HG03175 (cell line): ENCODE measurements at regions not wholly inside any gene's neighbourhood (a gene's known extent, or its start where the extent isn't known, plus 50 kb on each side); places are given as distances from the start of the nearest gene placed in this dataset.

Experiments used
- ATAC-seq: cut with Tn5 transposase; IDR thresholded peaks from one replicate; pipeline ENCODE4 v1.9.1; 2021; ENCODE audit warnings: mild to moderate bottlenecking, moderate library complexity; ENCODE audit not compliant: unreplicated experiment

- no peak for ATAC-seq
Observed at GRCh38 chr6:147065786-147066185, 138.4 kb upstream of the STXBP5 start.

GRCh38 chr6:147067184-147067583 is 137.0 kb upstream of the STXBP5 start:
- ATAC-seq, result no peak

GRCh38 chr6:147071776-147072175 is 132.4 kb upstream of the STXBP5 start:
- ATAC-seq, result no peak

- ATAC-seq, result no peak
Observed at GRCh38 chr6:147075381-147075780, 128.8 kb upstream of the STXBP5 start.

- ATAC-seq, result no peak
Observed at GRCh38 chr6:147077251-147077650, 127.0 kb upstream of the STXBP5 start.

- ATAC-seq, result no peak
Observed at GRCh38 chr6:147078106-147078505, 126.1 kb upstream of the STXBP5 start.

- ATAC-seq, result no peak
Observed at GRCh38 chr6:147078602-147079001, 125.6 kb upstream of the STXBP5 start.

- no peak for ATAC-seq
Observed at GRCh38 chr6:147080225-147080624, 124.0 kb upstream of the STXBP5 start.

GRCh38 chr6:147081076-147081609 is 123.1 kb upstream of the STXBP5 start:
- no peak for ATAC-seq

GRCh38 chr6:147087641-147088040 is 116.6 kb upstream of the STXBP5 start:
- ATAC-seq, result no peak

GRCh38 chr6:147088861-147089260 is 115.4 kb upstream of the STXBP5 start:
- ATAC-seq, result no peak

GRCh38 chr6:147095316-147095715 is 108.9 kb upstream of the STXBP5 start:
- no peak for ATAC-seq

- no peak for ATAC-seq
Observed at GRCh38 chr6:147099974-147100373, 104.2 kb upstream of the STXBP5 start.

- ATAC-seq, result no peak
Observed at GRCh38 chr6:147103007-147103406, 101.2 kb upstream of the STXBP5 start.

- ATAC-seq, result no peak
Observed at GRCh38 chr6:147103694-147104093, 100.5 kb upstream of the STXBP5 start.

- ATAC-seq, result no peak
Observed at GRCh38 chr6:147105786-147106185, 98.4 kb upstream of the STXBP5 start.

- ATAC-seq, result no peak
Observed at GRCh38 chr6:147106759-147107401, 97.3 kb upstream of the STXBP5 start.

- no peak for ATAC-seq
Observed at GRCh38 chr6:147108259-147108910, 95.8 kb upstream of the STXBP5 start.

- ATAC-seq, result no peak
Observed at GRCh38 chr6:147109707-147110106, 94.5 kb upstream of the STXBP5 start.

GRCh38 chr6:147116056-147116455 is 88.2 kb upstream of the STXBP5 start:
- ATAC-seq, result no peak

- ATAC-seq, result no peak
Observed at GRCh38 chr6:147117011-147117410, 87.2 kb upstream of the STXBP5 start.

- ATAC-seq, result no peak
Observed at GRCh38 chr6:147117580-147117979, 86.6 kb upstream of the STXBP5 start.

- no peak for ATAC-seq
Observed at GRCh38 chr6:147119310-147119709, 84.9 kb upstream of the STXBP5 start.
